A204.1 (cell line): ENCODE measurements at regions not wholly inside any gene's neighbourhood (a gene's known extent, or its start where the extent isn't known, plus 50 kb on each side); places are given as distances from the start of the nearest gene placed in this dataset.
A peak's percentile ranks its signal among the peaks of the same experiment; 100 is the strongest.
"Not testable (repeated sequence)": the region's sequence is repeated elsewhere in the genome, so short reads cannot be mapped to it uniquely, and the experiment has no call there.

Experiments used
- FAIRE-seq: peaks from 2 replicates; lab custom pipeline; 2012; peaks lifted over from hg19 to GRCh38; lab: Jason Lieb, UNC

- FAIRE-seq: no peak
These were observed 389.9 kb upstream of the SOX9 start for GRCh38 chr17:71730871-71731270.

- no peak for FAIRE-seq
These were observed 384.9 kb upstream of the SOX9 start for GRCh38 chr17:71735893-71736292.

GRCh38 chr17:71740866-71741265, 380.0 kb upstream of the SOX9 start:
- FAIRE-seq: no peak

- no peak for FAIRE-seq
These were observed 379.0 kb upstream of the SOX9 start for GRCh38 chr17:71741836-71742235.

GRCh38 chr17:71748872-71749271, 371.9 kb upstream of the SOX9 start:
- FAIRE-seq: no peak

GRCh38 chr17:71753070-71753469, 367.8 kb upstream of the SOX9 start:
- FAIRE-seq: no peak

GRCh38 chr17:71757156-71757555, 363.7 kb upstream of the SOX9 start:
- no peak for FAIRE-seq

- peak; percentile 100 for FAIRE-seq
These were observed 362.9 kb upstream of the SOX9 start for GRCh38 chr17:71757956-71758355.

GRCh38 chr17:71759422-71760060, 361.3 kb upstream of the SOX9 start:
- FAIRE-seq: no peak

GRCh38 chr17:71760062-71760720, 360.6 kb upstream of the SOX9 start:
- FAIRE-seq: no peak

GRCh38 chr17:71762526-71762925, 358.3 kb upstream of the SOX9 start:
- no peak for FAIRE-seq

GRCh38 chr17:71764505-71764904, 356.3 kb upstream of the SOX9 start:
- FAIRE-seq: no peak

- no peak for FAIRE-seq
These were observed 355.4 kb upstream of the SOX9 start for GRCh38 chr17:71765437-71765836.

GRCh38 chr17:71769850-71770249, 351.0 kb upstream of the SOX9 start:
- no peak for FAIRE-seq

GRCh38 chr17:71777048-71777640, 343.7 kb upstream of the SOX9 start:
- no peak for FAIRE-seq

GRCh38 chr17:71779482-71779881, 341.3 kb upstream of the SOX9 start:
- FAIRE-seq: no peak

- no peak for FAIRE-seq
These were observed 340.2 kb upstream of the SOX9 start for GRCh38 chr17:71780596-71780995.

GRCh38 chr17:71782021-71782420, 338.8 kb upstream of the SOX9 start:
- FAIRE-seq: not testable (repeated sequence)

- no peak for FAIRE-seq
These were observed 330.0 kb upstream of the SOX9 start for GRCh38 chr17:71790791-71791190.

GRCh38 chr17:71791311-71791710, 329.5 kb upstream of the SOX9 start:
- no peak for FAIRE-seq

- FAIRE-seq: no peak
These were observed 327.9 kb upstream of the SOX9 start for GRCh38 chr17:71792966-71793365.

- FAIRE-seq: no peak
These were observed 327.3 kb upstream of the SOX9 start for GRCh38 chr17:71793518-71793917.

GRCh38 chr17:71798701-71799100, 322.1 kb upstream of the SOX9 start:
- no peak for FAIRE-seq

- no peak for FAIRE-seq
These were observed 321.2 kb upstream of the SOX9 start for GRCh38 chr17:71799657-71800056.
